HG03139 (cell line): ENCODE measurements at regions not wholly inside any gene's neighbourhood (a gene's known extent, or its start where the extent isn't known, plus 50 kb on each side); places are given as distances from the start of the nearest gene placed in this dataset.
"Not testable (repeated sequence)": the region's sequence is repeated elsewhere in the genome, so short reads cannot be mapped to it uniquely, and the experiment has no call there.

Source experiments
- ATAC-seq: cut with Tn5 transposase; IDR thresholded peaks from one replicate; pipeline ENCODE4 v1.9.1; 2021; ENCODE audit not compliant: unreplicated experiment

DNA sequence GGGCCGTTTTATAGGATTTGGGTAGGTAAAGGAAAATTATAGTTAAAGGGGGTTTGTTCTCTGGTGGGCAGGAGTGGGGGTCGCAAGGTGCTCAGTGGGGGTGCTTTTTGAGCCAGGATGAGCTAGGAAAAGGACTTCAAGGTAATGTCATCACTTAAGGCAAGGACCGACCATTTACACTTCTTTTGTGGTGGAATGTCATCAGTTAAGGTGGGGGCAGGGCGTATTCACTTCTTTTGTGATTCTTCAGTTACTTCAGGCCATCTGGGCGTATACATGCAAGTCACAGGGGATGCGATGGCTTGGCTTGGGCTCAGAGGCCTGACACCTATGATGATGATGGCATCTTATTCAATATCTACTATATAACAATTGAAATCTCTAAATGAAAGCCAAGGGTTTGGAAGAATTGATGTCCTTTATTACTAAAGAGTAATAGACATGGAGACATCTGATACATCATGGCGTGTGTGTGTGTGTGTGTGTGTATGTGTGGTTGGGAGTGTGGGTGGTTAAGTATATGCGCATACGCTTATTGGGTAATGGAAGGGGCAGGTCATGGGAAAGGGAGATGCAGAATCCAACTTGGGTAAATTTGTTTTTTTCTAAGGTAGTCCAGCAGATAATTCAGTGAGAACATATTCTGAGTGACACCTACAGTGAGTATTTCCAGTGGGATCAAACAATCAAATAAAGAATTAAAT lies 236.9 kb upstream of the DUSP10 start:
- ATAC-seq, result not testable (repeated sequence)

DNA sequence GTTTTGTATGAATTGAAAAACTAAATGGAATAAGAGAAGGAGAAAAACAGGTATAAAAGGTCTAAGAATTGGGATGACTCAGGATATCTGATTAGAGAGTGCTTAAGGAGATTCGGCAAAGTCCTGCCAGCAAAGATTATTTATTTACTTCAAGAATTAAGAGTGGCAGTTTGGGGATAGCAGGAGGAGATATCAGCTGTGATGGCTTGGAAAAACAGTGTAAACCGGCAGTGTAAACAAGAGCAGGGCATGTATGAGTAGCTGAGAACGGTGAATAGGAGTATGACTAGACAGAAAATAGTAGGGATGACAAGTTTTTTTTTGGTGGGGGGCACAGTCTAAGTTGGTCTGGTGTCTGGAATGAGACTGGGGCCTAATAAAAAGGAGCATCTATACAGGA lies 231.9 kb upstream of the DUSP10 start:
- ATAC-seq, result not testable (repeated sequence)

DNA sequence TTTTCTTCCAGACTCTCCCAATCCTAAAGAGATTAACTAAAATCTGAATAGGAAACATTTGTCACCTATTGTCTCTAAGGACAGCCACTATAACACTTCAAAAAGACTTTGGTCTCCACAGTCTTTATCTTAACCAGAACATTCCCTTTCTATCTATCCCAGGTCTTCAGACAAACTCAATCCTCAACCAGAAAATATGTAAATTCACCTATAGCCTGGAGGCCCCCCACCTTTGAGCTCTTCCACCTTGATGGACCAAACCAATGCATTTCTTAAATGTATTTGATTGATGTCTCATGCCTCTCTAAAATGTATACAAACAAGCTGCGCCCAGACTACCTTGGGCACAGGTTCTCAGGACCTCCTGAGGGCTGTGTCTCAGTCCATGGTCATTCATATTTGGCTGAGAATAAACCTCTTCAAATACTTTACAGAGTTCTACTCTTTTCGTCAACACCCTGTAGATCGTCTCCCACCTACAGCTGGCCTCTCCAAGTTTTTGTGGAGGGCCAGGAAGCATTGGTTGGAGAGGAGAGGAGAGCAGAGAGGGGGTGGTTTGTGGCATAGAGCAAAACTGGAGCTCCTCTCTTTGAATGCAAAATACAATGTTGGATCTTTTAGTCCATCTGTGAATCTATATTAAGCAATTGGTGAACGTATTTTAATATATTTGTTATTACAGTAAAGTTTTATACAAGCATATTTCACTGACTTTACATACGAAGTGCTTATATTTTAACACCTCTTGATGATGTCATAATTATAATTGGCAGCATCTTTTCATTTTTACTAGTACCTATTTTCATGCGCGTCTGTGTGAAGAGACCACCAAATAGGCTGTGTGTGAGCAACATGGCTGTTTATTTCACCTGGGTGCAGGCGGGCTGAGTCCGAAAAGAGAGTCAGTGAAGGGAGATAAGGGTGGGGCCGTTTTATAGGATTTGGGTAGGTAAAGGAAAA lies 230.7 kb upstream of the DUSP10 start:
- no peak for ATAC-seq

DNA sequence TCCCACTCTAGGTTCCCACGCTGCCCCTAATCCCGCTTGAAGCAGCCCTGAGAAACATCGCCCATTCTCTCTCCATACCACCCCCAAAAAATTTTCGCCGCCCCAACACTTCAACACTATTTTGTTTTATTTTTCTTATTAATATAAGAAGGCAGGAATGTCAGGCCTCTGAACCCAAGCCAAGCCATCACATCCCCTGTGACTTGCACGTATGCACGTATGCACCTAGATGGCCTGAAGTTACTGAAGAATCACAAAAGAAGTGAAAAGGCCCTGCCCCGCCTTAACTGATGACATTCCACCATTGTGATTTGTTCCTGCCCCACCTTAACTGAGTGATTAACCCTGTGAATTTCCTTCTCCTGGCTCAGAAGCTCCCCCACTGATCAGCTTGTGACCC lies 229.1 kb upstream of the DUSP10 start:
- ATAC-seq, result not testable (repeated sequence)

DNA sequence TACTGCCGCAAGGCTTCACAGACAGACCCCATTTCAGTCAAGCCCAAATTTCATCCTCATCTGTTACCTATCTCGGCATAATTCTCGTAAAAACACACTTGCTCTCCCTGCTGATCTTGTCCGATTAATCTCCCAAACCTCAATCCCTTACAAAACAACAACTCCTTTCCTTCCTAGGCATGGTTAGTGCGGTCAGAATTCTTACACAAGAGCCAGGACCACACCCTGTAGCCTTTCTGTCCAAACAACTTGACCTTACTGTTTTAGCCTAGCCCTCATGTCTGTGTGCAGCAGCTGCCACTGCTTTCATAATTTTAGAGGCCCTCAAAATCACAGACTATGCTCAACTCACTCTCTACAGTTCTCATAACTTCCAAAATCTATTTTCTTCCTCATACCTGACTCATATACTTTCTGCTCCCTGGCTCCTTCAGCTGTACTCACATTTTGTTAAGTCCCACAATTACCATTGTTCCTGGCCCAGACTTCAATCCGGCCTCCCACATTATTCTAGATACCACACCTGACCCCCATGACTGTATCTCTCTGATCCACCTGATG lies 227.5 kb upstream of the DUSP10 start:
- ATAC-seq, result not testable (repeated sequence)

DNA sequence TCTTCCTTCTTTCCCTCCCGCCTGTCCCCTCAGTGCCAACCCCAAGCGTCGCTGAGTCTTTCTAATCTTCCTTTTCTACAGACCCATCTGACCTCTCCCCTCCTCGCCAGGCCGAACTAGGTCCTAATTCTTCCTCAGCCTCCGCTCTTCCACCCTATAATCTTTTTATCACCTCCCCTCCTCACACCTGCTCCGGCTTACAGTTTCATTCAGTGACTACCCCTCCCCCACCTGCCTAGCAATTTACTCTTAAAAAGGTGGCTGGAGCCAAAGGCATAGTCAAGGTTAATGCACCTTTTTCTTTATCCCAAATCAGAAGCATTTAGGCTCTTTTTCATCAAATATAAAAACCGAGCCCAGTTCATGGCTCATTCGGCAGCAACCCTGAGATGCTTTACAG lies 225.6 kb upstream of the DUSP10 start:
- not testable (repeated sequence) for ATAC-seq

DNA sequence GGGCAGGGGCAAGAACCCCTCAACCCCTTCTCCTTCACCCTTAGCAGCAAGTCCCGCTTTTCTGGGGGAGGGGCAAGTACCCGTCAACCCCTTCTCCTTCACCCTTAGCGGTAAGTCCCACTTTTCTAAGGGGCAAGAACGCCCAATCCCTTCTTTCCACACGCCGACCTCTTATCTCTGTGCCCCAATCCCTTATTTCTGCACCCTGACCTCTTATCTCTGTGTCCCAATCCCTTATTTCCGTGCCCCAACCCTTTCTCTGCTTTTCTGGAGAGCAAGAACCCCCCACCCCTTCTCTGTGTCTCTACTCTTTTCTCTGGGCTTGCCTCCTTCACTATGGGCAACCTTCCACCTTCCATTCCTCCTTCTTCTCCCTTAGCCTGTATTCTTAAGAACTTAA lies 225.0 kb upstream of the DUSP10 start:
- ATAC-seq, result not testable (repeated sequence)

DNA sequence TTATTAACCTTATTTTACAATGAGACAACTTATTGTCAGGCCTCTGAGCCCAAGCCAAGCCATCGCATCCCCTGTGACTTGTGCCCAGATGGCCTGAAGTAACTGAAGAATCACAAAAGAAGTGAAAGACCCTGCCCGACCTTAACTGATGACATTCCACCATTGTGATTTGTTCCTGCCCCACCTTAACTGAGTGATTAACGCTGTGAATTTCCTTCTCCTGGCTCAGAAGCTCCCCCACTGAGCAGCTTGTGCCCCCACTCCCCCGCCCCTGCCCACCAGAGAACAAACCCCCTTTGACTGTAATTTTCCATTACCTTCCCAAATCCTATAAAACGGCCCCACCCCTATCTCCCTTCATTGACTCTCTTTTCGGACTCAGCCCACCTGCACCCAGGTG lies 224.0 kb upstream of the DUSP10 start:
- not testable (repeated sequence) for ATAC-seq

DNA sequence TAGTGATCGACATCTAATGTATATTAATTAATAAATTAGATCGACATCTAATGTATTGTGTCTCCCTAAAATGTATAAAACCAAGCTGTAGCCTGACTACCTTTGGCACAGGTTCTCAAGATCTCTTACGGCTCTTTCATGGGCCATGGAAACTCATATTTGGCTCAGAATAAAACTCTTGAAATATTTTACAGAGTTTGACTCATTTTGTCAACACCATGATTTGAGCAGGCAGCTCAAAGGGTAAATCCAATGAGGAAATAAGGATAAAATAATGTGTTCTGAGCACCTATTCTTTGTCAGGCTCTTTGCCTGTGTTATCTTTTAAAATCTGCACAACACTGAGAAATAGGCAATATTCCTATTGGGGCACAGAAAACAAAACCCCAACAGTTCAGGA lies 223.4 kb upstream of the DUSP10 start:
- ATAC-seq, result no peak

DNA sequence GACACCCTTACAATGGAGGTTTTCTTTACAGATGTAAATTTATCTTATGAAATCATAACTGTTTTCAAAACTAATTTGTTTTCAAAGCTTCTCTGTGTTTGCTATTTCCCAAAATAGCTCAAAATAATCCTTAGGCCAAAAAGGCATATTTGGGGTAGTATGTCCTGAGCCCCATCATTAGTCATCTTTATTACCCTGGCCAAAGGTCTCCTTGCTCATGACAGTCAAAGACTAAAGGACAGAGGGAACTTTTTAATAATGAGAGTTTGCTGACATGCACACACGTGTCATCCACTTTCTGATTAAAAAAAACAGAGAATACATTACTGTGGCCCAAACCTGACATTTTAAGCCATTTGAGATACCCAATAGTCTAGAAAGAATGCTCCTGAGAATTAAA lies 221.9 kb upstream of the DUSP10 start:
- no peak for ATAC-seq

DNA sequence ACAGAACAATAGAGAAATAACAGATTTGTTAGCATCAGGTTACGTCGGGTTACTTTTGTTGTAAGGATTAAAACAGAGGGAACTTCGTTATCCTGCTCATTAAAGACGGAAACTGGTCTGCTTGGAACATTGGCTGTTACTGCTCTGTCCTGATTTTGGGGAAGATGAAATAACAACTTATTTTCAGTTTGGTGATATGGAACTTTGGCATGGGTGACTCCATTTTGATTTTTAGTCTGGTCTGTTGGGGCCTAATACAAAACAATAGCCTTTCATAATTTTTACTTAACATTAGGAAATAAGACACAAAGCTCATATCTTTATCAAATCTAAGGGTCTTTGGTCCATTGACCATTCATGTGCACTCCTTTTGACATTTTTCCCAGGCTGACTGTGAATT lies 220.5 kb upstream of the DUSP10 start:
- ATAC-seq, result no peak

DNA sequence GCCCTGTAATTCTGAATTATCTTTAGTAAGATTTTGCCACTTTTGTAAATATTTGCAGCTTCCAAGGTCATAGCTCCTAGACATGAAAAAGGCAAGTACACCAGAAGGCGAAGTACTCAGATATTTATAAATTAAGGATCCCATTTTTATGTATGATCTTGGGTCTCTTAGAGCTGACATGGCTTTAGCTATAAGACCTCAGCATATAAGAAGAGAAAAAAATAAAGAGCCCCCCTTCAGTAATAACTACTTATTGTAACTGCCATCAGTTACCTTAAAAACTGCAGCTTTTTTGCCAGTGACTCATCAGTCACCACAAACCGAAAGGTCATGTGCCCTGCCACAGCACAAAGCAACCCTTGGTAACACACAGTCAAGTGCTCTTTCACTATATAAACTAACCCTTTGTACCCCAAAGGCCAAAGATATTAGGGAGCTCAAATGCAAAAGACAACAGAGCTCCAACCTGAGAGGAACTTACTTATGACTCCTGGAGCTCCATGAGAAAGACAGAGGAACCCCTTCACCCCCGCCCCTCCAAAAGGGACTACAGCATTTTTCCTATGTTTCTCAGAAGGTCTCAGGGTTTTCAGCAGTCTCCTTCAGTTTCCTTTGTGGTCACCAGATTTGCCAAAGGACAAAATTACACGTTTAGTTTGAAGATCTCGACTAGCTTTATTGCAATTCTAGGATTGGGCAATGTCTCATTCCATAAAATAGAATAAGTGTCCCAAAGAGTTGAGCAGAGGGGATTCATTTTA lies 219.8 kb upstream of the DUSP10 start:
- ATAC-seq, result peak; percentile 87

DNA sequence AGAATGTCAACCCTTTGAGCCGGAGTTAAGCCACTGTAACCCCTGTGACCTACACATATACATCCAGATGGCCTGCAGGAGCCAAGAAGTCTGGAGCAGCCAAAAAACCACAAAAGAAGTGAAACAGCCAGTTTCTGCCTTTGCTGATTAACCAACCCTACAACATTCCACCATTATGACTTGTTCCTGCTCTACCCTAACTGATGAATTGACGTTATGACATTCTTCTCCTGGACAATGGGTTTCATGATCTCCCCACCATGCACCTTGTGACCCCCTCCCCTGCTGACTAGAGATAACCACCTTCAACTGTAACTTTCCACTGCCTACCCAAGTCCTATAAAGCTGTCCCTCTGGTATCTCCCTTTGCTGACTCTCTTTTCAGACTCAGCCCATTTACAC lies 216.3 kb upstream of the DUSP10 start:
- ATAC-seq, result not testable (repeated sequence)

DNA sequence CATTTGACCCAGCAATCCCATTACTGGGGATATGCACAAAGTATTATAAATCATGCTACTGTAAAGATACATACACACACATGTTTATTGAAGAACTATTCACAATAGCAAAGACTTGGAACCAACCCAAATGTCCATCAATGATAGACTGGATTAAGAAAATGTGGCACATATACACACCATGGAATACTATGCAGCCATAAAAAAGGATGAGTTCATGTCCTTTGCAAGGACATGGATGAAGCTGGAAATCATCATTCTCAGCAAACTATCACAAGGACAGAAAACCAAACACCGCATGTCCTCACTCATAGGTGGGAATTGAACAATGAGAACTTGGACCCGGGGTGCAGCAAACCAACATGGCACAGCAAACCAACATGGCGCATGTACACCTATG lies 215.5 kb upstream of the DUSP10 start:
- not testable (repeated sequence) for ATAC-seq

DNA sequence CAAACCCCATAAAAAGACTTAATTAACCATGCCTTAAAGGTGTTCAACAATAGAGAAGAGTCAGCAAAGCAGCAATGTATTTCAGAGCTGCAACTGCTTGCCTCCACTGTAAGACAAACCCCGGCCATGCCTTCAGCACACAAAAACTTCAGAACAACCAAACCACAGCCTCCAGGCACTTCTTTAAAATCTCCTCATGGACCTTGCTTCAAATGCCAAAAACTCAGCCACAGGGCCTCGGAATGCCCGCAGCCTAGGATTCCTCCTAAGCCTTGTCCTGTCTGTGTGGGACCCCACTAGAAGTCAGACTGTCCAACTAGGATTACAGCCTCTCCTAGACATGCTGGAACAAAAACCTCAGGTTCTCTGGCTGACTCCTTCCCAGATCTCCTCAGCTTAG lies 208.1 kb upstream of the DUSP10 start:
- no peak for ATAC-seq

DNA sequence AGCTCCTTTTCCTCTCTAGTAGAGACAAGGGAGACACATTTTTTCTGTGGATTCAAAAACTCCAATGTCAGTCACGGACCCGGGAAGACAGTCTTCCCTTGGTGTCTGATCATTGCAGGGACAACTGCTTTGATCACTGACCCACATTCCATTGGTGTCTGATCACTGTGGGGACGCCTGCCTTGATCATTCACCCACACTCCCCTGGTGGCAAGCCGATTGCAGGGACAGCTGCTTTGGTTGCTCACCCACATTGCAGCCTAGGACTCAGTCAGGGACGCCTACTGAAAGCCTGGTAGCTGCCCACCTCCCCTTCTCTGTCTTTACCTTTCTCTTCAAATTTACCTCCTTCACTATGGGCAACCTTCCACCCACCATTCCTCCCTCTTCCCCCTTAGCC lies 206.6 kb upstream of the DUSP10 start:
- ATAC-seq, result no peak

DNA sequence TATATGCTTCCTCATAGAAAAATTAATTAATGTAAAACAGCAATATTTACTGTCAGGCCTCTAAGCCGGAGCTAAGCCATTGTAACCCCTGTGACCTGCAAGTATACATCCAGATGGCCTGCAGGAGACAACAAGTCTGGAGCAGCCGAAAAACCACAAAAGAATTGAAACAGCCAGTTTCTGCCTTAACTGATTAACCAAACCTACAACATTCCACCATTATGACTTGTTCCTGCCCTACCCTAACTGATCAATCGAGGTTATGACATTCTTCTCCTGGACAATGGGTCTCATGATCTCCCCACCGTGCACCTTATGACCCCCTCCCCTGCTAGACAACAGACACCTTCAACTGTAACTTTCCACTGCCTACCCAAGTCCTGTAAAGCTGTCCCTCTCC lies 205.8 kb upstream of the DUSP10 start:
- no peak for ATAC-seq

DNA sequence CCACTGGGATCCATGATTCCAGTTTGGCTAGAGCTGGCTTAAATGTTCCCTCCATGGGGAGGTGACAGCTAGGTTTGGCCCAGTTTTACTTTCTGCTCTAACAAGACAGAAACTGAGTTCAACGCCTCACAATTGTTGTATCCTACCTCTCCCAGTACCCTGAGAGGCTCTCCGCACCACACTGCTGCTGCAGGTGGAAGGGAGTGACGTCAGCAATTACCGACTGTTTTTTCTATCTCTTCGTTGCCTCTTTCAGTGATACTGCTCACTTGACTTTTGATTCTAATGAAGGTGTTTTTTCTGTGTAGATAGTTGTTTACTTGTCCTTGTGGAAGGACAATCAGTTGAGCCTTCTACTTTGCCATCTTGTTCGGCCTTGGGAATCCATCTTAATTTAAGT lies 204.9 kb upstream of the DUSP10 start:
- ATAC-seq, result no peak

DNA sequence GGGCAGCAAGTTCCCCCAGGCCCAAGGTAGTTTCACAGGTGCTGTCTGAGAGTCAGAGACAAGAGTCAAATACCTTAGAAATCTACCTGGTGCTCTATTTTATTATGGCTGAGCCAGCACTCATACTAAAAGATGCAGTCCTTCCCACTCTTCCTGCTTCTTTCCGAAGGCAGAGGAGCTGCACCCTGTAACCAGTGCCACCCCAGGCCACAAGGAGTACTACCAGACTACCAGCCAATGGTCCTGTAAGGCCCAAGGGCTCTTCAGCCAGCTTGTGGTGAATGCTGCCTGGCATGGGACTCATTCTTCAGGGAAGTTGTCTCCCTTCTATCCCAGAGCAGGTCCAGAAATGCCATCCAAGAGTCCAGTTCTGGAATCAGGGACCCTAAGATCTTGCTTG lies 203.8 kb upstream of the DUSP10 start:
- ATAC-seq, result no peak

DNA sequence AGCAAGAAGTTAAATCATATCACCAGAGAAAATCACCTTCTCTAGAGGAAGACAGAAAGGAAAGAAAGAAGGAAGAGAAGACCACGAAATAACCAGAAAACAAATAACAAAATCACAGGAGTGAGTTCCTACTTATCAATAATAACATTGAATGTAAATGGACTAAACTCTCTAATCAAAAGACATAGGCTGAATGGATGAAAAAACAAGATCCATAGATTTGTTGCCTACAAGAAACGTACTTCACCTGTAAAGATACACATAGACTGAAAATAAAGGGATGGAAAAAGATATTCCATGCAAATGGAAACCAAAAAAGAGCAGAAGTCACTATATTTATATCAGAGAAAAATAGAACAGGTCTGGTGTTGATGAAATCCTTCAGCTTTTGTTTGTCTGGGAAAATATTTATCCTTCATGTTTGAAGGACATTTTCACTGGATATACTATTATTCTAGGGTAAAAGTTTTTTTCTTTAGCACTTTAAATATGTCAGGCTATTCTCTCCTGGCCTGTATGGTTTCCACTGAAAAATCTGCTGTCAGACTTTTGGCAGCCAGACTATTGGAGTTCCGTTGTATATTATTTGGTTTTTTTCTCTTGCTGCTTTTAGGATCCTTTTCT lies 202.5 kb upstream of the DUSP10 start:
- no peak for ATAC-seq

DNA sequence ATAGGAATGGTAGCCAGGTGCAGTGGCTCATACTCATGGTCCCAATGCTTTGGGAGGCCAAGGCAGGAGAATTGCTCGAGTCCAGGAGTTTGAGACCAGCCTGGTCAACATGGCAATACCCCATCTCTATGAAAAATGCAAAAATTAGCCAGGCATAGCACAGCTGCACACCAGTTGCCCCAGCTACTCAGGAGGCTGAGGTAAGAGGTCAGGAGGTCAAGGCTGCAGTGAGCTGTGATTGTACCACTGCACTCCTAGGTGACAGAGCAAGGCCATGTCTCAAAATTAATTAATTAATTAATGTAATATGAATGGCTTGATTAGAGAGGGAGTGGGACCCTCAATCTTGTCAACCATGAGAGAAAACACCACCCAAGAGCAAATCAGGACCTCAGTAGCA lies 198.7 kb upstream of the DUSP10 start:
- ATAC-seq, result no peak
